Keratinocyte (primary cell): ENCODE measurements at regions not wholly inside any gene's neighbourhood (a gene's known extent, or its start where the extent isn't known, plus 50 kb on each side); places are given as distances from the start of the nearest gene placed in this dataset.

Source experiments
- EZH2 ChIP-seq: IDR thresholded peaks from one replicate; pipeline ENCODE4 v1.6.1; 2012; ENCODE audit warnings: inconsistent platforms, mild to moderate bottlenecking, low read length, moderate library complexity
- TF ChIP-seq, protein P1 (sequence below), 3 experiments: IDR thresholded peaks in 1 of 3; conservative IDR thresholded peaks in 1 of 3; optimal IDR thresholded peaks in 1 of 3; 2 replicates in 2 of 3; 3 replicates in 1 of 3; pipeline versions ENCODE3 to v1.5.1; 2011; ENCODE audit warnings: low read length in 3 of 3, mild to moderate bottlenecking in 3 of 3, moderate library complexity in 2 of 3, control low read depth in 1 of 3, inconsistent platforms in 1 of 3; ENCODE audit not compliant: insufficient read depth in 2 of 3; ENCODE audit errors: extremely low read depth in 1 of 3

DNA sequence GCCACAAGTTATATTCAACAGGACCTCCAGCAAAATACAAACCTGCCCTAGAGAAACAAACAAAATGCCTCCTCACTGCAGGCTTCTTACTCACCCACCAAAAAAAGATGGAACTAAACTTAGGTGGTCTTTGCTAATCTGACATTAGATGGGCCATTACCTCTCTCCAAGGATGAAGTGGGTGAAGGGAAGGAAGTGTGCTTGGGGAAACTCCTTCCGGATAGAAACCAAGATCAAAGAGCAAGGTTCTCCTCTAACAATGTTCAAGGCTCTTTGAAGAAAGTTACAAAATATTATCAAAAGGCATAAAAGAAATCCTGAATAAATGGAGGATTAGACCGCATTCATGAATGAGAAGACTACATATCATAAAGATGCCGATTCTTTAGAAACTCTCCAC, 187.5 kb downstream of the ADSS2 start:
- TF ChIP-seq, protein P1, sequence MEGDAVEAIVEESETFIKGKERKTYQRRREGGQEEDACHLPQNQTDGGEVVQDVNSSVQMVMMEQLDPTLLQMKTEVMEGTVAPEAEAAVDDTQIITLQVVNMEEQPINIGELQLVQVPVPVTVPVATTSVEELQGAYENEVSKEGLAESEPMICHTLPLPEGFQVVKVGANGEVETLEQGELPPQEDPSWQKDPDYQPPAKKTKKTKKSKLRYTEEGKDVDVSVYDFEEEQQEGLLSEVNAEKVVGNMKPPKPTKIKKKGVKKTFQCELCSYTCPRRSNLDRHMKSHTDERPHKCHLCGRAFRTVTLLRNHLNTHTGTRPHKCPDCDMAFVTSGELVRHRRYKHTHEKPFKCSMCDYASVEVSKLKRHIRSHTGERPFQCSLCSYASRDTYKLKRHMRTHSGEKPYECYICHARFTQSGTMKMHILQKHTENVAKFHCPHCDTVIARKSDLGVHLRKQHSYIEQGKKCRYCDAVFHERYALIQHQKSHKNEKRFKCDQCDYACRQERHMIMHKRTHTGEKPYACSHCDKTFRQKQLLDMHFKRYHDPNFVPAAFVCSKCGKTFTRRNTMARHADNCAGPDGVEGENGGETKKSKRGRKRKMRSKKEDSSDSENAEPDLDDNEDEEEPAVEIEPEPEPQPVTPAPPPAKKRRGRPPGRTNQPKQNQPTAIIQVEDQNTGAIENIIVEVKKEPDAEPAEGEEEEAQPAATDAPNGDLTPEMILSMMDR (optimal IDR thresholded peaks at IDR 0.05 in 1 of 3, IDR thresholded peaks at IDR 0.05 in 1 of 3, conservative IDR thresholded peaks at IDR 0.05 in 1 of 3; ENCODE audit: extremely low read depth in 1 of 3, insufficient read depth in 2 of 3, low read length in 3 of 3), result no peak
- TF ChIP-seq EZH2, result no peak
